ENCODE measurements at regions not wholly inside any gene's neighbourhood (a gene's known extent, or its start where the extent isn't known, plus 50 kb on each side); places are given as distances from the start of the nearest gene placed in this dataset.

GRCh38 chr5:125311743-125312142, 565.3 kb upstream of the ZNF608 start:
- DNase-seq (ENCODE audit: low spot score in 2 of 2) (no peak), ATAC-seq (replicated peaks; ENCODE audit: extremely low read depth, poor library complexity, severe bottlenecking) (no peak)
- Mint-ChIP-seq H3K9me3 (peaks cover 27% of the 10 kb centered on the region), H3K4me3 (no peak overlapping the region), H3K4me1 (no peaks in the 10 kb centered on the region), H3K27ac (ENCODE audit: low read depth) (no peak overlapping the region), H3K27me3 (no peaks in the 10 kb centered on the region), H3K36me3 (ENCODE audit: insufficient read depth) (no peaks in the 10 kb centered on the region)

GRCh38 chr5:125313555-125313954, 567.1 kb upstream of the ZNF608 start:
- Mint-ChIP-seq H3K27me3 (no peaks in the 10 kb centered on the region), H3K27ac (ENCODE audit: low read depth) (no peak overlapping the region), H3K9me3 (peaks cover 22% of the 10 kb centered on the region), H3K4me3 (no peak overlapping the region), H3K4me1 (no peaks in the 10 kb centered on the region), H3K36me3 (ENCODE audit: insufficient read depth) (no peaks in the 10 kb centered on the region)
- ATAC-seq (replicated peaks; ENCODE audit: extremely low read depth, poor library complexity, severe bottlenecking) (no peak), DNase-seq (ENCODE audit: low spot score in 2 of 2) (no peak)

- H3K36me3 Mint-ChIP-seq (ENCODE audit: insufficient read depth): no peaks in the 10 kb centered on the region
- H3K9me3 Mint-ChIP-seq: peaks cover 21% of the 10 kb centered on the region
- no peak for ATAC-seq (replicated peaks; ENCODE audit: extremely low read depth, poor library complexity, severe bottlenecking)
- H3K4me1 Mint-ChIP-seq: no peaks in the 10 kb centered on the region
- no peak overlapping the region for H3K4me3 Mint-ChIP-seq
- DNase-seq (ENCODE audit: low spot score in 2 of 2): no peak
- no peaks in the 10 kb centered on the region for H3K27me3 Mint-ChIP-seq
- no peak overlapping the region for H3K27ac Mint-ChIP-seq (ENCODE audit: low read depth)
Measured at GRCh38 chr5:125315306-125315705, 568.9 kb upstream of the ZNF608 start.

- Mint-ChIP-seq H3K36me3 (ENCODE audit: insufficient read depth) (no peaks in the 10 kb centered on the region), H3K27ac (ENCODE audit: low read depth) (no peak overlapping the region), H3K4me3 (no peak overlapping the region), H3K27me3 (no peaks in the 10 kb centered on the region), H3K4me1 (no peaks in the 10 kb centered on the region), H3K9me3 (peaks cover 16% of the 10 kb centered on the region)
- ATAC-seq (replicated peaks; ENCODE audit: extremely low read depth, poor library complexity, severe bottlenecking) (no peak), DNase-seq (ENCODE audit: low spot score in 2 of 2) (no peak)
Measured at GRCh38 chr5:125316391-125316790, 570.0 kb upstream of the ZNF608 start.

- no peak for DNase-seq (ENCODE audit: low spot score in 2 of 2)
- Mint-ChIP-seq H3K27ac (ENCODE audit: low read depth) (no peak overlapping the region), H3K9me3 (peaks cover 19% of the 10 kb centered on the region)
Measured at GRCh38 chr5:125316915-125317535, 570.6 kb upstream of the ZNF608 start.

GRCh38 chr5:125317536-125317995, 571.1 kb upstream of the ZNF608 start:
- no peaks in the 10 kb centered on the region for H3K27me3 Mint-ChIP-seq
- no peak overlapping the region for H3K4me3 Mint-ChIP-seq
- DNase-seq (ENCODE audit: low spot score in 2 of 2) (no peak), ATAC-seq (replicated peaks; ENCODE audit: extremely low read depth, poor library complexity, severe bottlenecking) (no peak)
- no peak overlapping the region for H3K27ac Mint-ChIP-seq (ENCODE audit: low read depth)
- H3K36me3 Mint-ChIP-seq (ENCODE audit: insufficient read depth): no peaks in the 10 kb centered on the region
- H3K4me1 Mint-ChIP-seq: no peaks in the 10 kb centered on the region
- H3K9me3 Mint-ChIP-seq: peaks cover 19% of the 10 kb centered on the region

More at GRCh38 chr5:125316915-125317535, 570.6 kb upstream of the ZNF608 start:
- Mint-ChIP-seq H3K27me3 (no peaks in the 10 kb centered on the region), H3K4me3 (no peak overlapping the region), H3K4me1 (no peaks in the 10 kb centered on the region), H3K36me3 (ENCODE audit: insufficient read depth) (no peaks in the 10 kb centered on the region)
- no peak for ATAC-seq (replicated peaks; ENCODE audit: extremely low read depth, poor library complexity, severe bottlenecking)

- Mint-ChIP-seq H3K4me1 (no peaks in the 10 kb centered on the region), H3K27me3 (no peaks in the 10 kb centered on the region), H3K27ac (ENCODE audit: low read depth) (no peak overlapping the region), H3K36me3 (ENCODE audit: insufficient read depth) (peaks cover 2% of the 10 kb centered on the region), H3K9me3 (peaks cover 10% of the 10 kb centered on the region), H3K4me3 (no peak overlapping the region)
- ATAC-seq (replicated peaks; ENCODE audit: extremely low read depth, poor library complexity, severe bottlenecking): no peak
- DNase-seq (ENCODE audit: low spot score in 2 of 2): no peak
Measured at GRCh38 chr5:125321654-125322053, 575.2 kb upstream of the ZNF608 start.

GRCh38 chr5:125323613-125324012, 577.2 kb upstream of the ZNF608 start:
- H3K4me3 Mint-ChIP-seq: no peak overlapping the region
- DNase-seq (ENCODE audit: low spot score in 2 of 2) (no peak), ATAC-seq (replicated peaks; ENCODE audit: extremely low read depth, poor library complexity, severe bottlenecking) (no peak)
- H3K27me3 Mint-ChIP-seq: no peaks in the 10 kb centered on the region
- no peaks in the 10 kb centered on the region for H3K4me1 Mint-ChIP-seq
- no peak overlapping the region for H3K27ac Mint-ChIP-seq (ENCODE audit: low read depth)
- peaks cover 10% of the 10 kb centered on the region for H3K9me3 Mint-ChIP-seq
- H3K36me3 Mint-ChIP-seq (ENCODE audit: insufficient read depth): peaks cover 2% of the 10 kb centered on the region

GRCh38 chr5:125325488-125326149, 579.2 kb upstream of the ZNF608 start:
- DNase-seq (ENCODE audit: low spot score in 2 of 2) (no peak), ATAC-seq (replicated peaks; ENCODE audit: extremely low read depth, poor library complexity, severe bottlenecking) (no peak)
- Mint-ChIP-seq H3K27ac (ENCODE audit: low read depth) (no peak overlapping the region), H3K4me1 (no peaks in the 10 kb centered on the region), H3K27me3 (no peaks in the 10 kb centered on the region), H3K4me3 (no peak overlapping the region), H3K36me3 (ENCODE audit: insufficient read depth) (peaks cover 2% of the 10 kb centered on the region), H3K9me3 (peaks cover 24% of the 10 kb centered on the region)

- Mint-ChIP-seq H3K9me3 (peaks cover 23% of the 10 kb centered on the region), H3K36me3 (ENCODE audit: insufficient read depth) (peaks cover 2% of the 10 kb centered on the region), H3K27me3 (no peaks in the 10 kb centered on the region), H3K4me1 (no peaks in the 10 kb centered on the region), H3K27ac (ENCODE audit: low read depth) (no peak overlapping the region), H3K4me3 (no peak overlapping the region)
- ATAC-seq (replicated peaks; ENCODE audit: extremely low read depth, poor library complexity, severe bottlenecking): no peak
- DNase-seq (ENCODE audit: low spot score in 2 of 2): no peak
Measured at GRCh38 chr5:125326150-125326510, 579.7 kb upstream of the ZNF608 start.

- Mint-ChIP-seq H3K4me1 (no peaks in the 10 kb centered on the region), H3K4me3 (no peak overlapping the region), H3K9me3 (peaks cover 15% of the 10 kb centered on the region), H3K36me3 (ENCODE audit: insufficient read depth) (peaks cover 2% of the 10 kb centered on the region), H3K27me3 (no peaks in the 10 kb centered on the region), H3K27ac (ENCODE audit: low read depth) (no peak overlapping the region)
- DNase-seq (ENCODE audit: low spot score in 2 of 2) (no peak), ATAC-seq (replicated peaks; ENCODE audit: extremely low read depth, poor library complexity, severe bottlenecking) (no peak)
Measured at GRCh38 chr5:125327676-125328075, 581.2 kb upstream of the ZNF608 start.

GRCh38 chr5:125331987-125332598, 585.7 kb upstream of the ZNF608 start:
- Mint-ChIP-seq H3K27me3 (no peaks in the 10 kb centered on the region), H3K27ac (ENCODE audit: low read depth) (no peak overlapping the region), H3K36me3 (ENCODE audit: insufficient read depth) (no peaks in the 10 kb centered on the region), H3K9me3 (peaks cover 23% of the 10 kb centered on the region), H3K4me1 (no peaks in the 10 kb centered on the region), H3K4me3 (no peak overlapping the region)
- DNase-seq (ENCODE audit: low spot score in 2 of 2) (no peak), ATAC-seq (replicated peaks; ENCODE audit: extremely low read depth, poor library complexity, severe bottlenecking) (no peak)

- no peaks in the 10 kb centered on the region for H3K36me3 Mint-ChIP-seq (ENCODE audit: insufficient read depth)
- no peak overlapping the region for H3K4me3 Mint-ChIP-seq
- H3K27me3 Mint-ChIP-seq: no peaks in the 10 kb centered on the region
- no peak overlapping the region for H3K27ac Mint-ChIP-seq (ENCODE audit: low read depth)
- no peak for DNase-seq (ENCODE audit: low spot score in 2 of 2)
- H3K4me1 Mint-ChIP-seq: no peaks in the 10 kb centered on the region
- H3K9me3 Mint-ChIP-seq: peaks cover 28% of the 10 kb centered on the region
- no peak for ATAC-seq (replicated peaks; ENCODE audit: extremely low read depth, poor library complexity, severe bottlenecking)
Measured at GRCh38 chr5:125333416-125333815, 587.0 kb upstream of the ZNF608 start.
